ENCODE measurements at regions not wholly inside any gene's neighbourhood (a gene's known extent, or its start where the extent isn't known, plus 50 kb on each side); places are given as distances from the start of the nearest gene placed in this dataset.

DNA sequence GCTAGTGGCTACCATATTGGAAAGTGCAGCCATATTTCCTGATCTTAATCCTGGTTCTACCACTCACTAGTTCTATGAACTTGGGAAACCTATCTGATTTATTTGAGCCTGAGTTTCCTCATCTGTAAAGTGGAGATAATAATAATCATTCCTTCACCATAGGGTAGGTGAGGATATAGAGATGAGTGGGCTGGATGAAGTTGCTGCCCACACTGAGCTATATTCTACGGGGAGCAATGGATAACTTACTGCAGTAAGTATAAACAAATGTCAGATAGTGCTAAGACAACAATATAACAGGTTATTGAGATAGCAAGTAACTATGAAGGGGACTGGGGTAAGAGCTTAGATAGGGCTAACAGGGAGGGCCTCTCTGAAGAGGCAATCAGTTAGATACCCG lies 251.5 kb upstream of the ADAMTS9 start:
- H3K36me3 ChIP-seq (ENCODE audit: control insufficient read depth, insufficient read depth, low read length): no peaks in the 10 kb centered on the region
- no peak for DNase-seq (ENCODE audit: low read depth in 4 of 6, low spot score in 6 of 6)
- H3K9me3 ChIP-seq (ENCODE audit: control insufficient read depth, insufficient read depth, low read length): no peaks in the 10 kb centered on the region
- H3K27ac ChIP-seq (ENCODE audit: low read depth, low read length): no peak overlapping the region
- no peaks in the 10 kb centered on the region for H3K4me1 ChIP-seq (ENCODE audit: control insufficient read depth, insufficient read depth, low read length)
- WGBS (ENCODE audit: insufficient coverage): no CpG with 5 or more reads among the region's 2 CpGs
- H3K4me3 ChIP-seq (ENCODE audit: low read depth, low read length): no peak overlapping the region
- H3K27me3 ChIP-seq (ENCODE audit: control insufficient read depth, insufficient read depth, low read length): no peaks in the 10 kb centered on the region

GRCh38 chr3:64936556-64936955 lies 248.8 kb upstream of the ADAMTS9 start:
- WGBS (ENCODE audit: insufficient coverage): no CpG with 5 or more reads among the region's 1 CpG
- H3K27ac ChIP-seq (ENCODE audit: low read depth, low read length): no peak overlapping the region
- no peaks in the 10 kb centered on the region for H3K9me3 ChIP-seq (ENCODE audit: control insufficient read depth, insufficient read depth, low read length)
- no peaks in the 10 kb centered on the region for H3K4me1 ChIP-seq (ENCODE audit: control insufficient read depth, insufficient read depth, low read length)
- no peak for DNase-seq (ENCODE audit: low read depth in 4 of 6, low spot score in 6 of 6)
- no peaks in the 10 kb centered on the region for H3K27me3 ChIP-seq (ENCODE audit: control insufficient read depth, insufficient read depth, low read length)
- H3K36me3 ChIP-seq (ENCODE audit: control insufficient read depth, insufficient read depth, low read length): no peaks in the 10 kb centered on the region
- H3K4me3 ChIP-seq (ENCODE audit: low read depth, low read length): no peak overlapping the region

DNA sequence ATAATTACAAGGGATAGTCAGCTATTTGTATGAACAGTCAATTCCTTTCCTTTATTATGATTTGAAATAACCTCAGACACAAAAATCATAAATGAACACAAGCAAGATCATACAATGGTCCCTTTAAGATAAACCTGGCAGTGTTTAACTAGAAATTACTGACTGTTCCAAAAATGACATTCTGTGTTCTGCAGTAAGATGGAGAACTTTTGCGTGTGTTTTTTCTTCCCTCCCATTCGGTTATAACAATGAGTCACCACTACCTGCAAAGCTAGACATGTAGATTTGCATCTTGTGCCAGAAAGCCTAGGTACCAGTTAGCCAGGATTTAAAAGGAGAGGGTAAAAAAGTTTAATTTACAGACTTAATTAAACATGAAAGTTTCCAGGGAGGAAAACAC lies 248.2 kb upstream of the ADAMTS9 start:
- WGBS (ENCODE audit: insufficient coverage): no CpG with 5 or more reads among the region's 2 CpGs
- DNase-seq (ENCODE audit: low read depth in 4 of 6, low spot score in 6 of 6): no peak
- Histone ChIP-seq H3K4me1 (ENCODE audit: control insufficient read depth, insufficient read depth, low read length) (no peaks in the 10 kb centered on the region), H3K9me3 (ENCODE audit: control insufficient read depth, insufficient read depth, low read length) (no peaks in the 10 kb centered on the region), H3K36me3 (ENCODE audit: control insufficient read depth, insufficient read depth, low read length) (no peaks in the 10 kb centered on the region), H3K27ac (ENCODE audit: low read depth, low read length) (no peak overlapping the region), H3K4me3 (ENCODE audit: low read depth, low read length) (no peak overlapping the region), H3K27me3 (ENCODE audit: control insufficient read depth, insufficient read depth, low read length) (no peaks in the 10 kb centered on the region)

GRCh38 chr3:64932666-64933342 lies 245.0 kb upstream of the ADAMTS9 start:
- no peak for DNase-seq (ENCODE audit: low read depth in 4 of 6, low spot score in 6 of 6)
- Histone ChIP-seq H3K27ac (ENCODE audit: low read depth, low read length) (no peak overlapping the region), H3K27me3 (ENCODE audit: control insufficient read depth, insufficient read depth, low read length) (no peaks in the 10 kb centered on the region), H3K4me3 (ENCODE audit: low read depth, low read length) (no peak overlapping the region), H3K4me1 (ENCODE audit: control insufficient read depth, insufficient read depth, low read length) (no peaks in the 10 kb centered on the region), H3K36me3 (ENCODE audit: control insufficient read depth, insufficient read depth, low read length) (no peaks in the 10 kb centered on the region), H3K9me3 (ENCODE audit: control insufficient read depth, insufficient read depth, low read length) (no peaks in the 10 kb centered on the region)
- WGBS (ENCODE audit: insufficient coverage): 90% methylated on average over 1 of the region's 8 CpGs

GRCh38 chr3:64932016-64932518 lies 244.3 kb upstream of the ADAMTS9 start:
- no CpG with 5 or more reads among the region's 2 CpGs for WGBS (ENCODE audit: insufficient coverage)
- Histone ChIP-seq H3K27ac (ENCODE audit: low read depth, low read length) (no peak overlapping the region), H3K36me3 (ENCODE audit: control insufficient read depth, insufficient read depth, low read length) (no peaks in the 10 kb centered on the region), H3K4me1 (ENCODE audit: control insufficient read depth, insufficient read depth, low read length) (no peaks in the 10 kb centered on the region), H3K4me3 (ENCODE audit: low read depth, low read length) (no peak overlapping the region), H3K27me3 (ENCODE audit: control insufficient read depth, insufficient read depth, low read length) (no peaks in the 10 kb centered on the region), H3K9me3 (ENCODE audit: control insufficient read depth, insufficient read depth, low read length) (no peaks in the 10 kb centered on the region)
- no peak for DNase-seq (ENCODE audit: low read depth in 4 of 6, low spot score in 6 of 6)

DNA sequence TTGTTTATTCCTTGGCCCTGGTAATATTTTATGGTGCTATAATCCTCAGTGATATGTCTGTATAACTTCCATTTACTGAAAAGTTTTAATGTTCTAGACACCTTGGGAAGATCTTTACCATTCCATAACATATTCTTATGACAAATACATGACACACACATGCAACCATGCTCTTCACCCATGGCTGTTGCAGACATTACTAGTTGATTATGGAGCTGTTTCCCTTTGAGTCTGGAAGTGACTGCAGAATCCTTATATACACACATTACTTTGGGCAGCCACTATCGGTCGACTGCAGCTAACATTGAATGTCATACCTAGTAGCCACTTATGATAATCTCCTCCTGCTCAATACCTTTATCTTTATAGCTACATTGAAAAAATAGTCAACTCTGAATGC lies 243.1 kb upstream of the ADAMTS9 start:
- Histone ChIP-seq H3K4me1 (ENCODE audit: control insufficient read depth, insufficient read depth, low read length) (no peaks in the 10 kb centered on the region), H3K9me3 (ENCODE audit: control insufficient read depth, insufficient read depth, low read length) (no peaks in the 10 kb centered on the region), H3K27ac (ENCODE audit: low read depth, low read length) (no peak overlapping the region), H3K27me3 (ENCODE audit: control insufficient read depth, insufficient read depth, low read length) (no peaks in the 10 kb centered on the region), H3K36me3 (ENCODE audit: control insufficient read depth, insufficient read depth, low read length) (no peaks in the 10 kb centered on the region), H3K4me3 (ENCODE audit: low read depth, low read length) (no peak overlapping the region)
- WGBS (ENCODE audit: insufficient coverage): no CpG with 5 or more reads among the region's 2 CpGs
- DNase-seq (ENCODE audit: low read depth in 4 of 6, low spot score in 6 of 6): no peak

GRCh38 chr3:64928683-64929082 lies 240.9 kb upstream of the ADAMTS9 start:
- H3K9me3 ChIP-seq (ENCODE audit: control insufficient read depth, insufficient read depth, low read length): no peaks in the 10 kb centered on the region
- peak overlapping the region; percentile 30 for H3K27ac ChIP-seq (ENCODE audit: low read depth, low read length)
- H3K4me1 ChIP-seq (ENCODE audit: control insufficient read depth, insufficient read depth, low read length): no peaks in the 10 kb centered on the region
- H3K27me3 ChIP-seq (ENCODE audit: control insufficient read depth, insufficient read depth, low read length): no peaks in the 10 kb centered on the region
- no peaks in the 10 kb centered on the region for H3K36me3 ChIP-seq (ENCODE audit: control insufficient read depth, insufficient read depth, low read length)
- WGBS (ENCODE audit: insufficient coverage): no CpG with 5 or more reads among the region's 3 CpGs
- DNase-seq (ENCODE audit: low read depth in 4 of 6, low spot score in 6 of 6): no peak
- H3K4me3 ChIP-seq (ENCODE audit: low read depth, low read length): no peak overlapping the region

- no peaks in the 10 kb centered on the region for H3K36me3 ChIP-seq (ENCODE audit: control insufficient read depth, insufficient read depth, low read length)
- peak in 1 of 6 donors; percentile 79 for DNase-seq (ENCODE audit: low read depth in 4 of 6, low spot score in 6 of 6)
- no peaks in the 10 kb centered on the region for H3K4me1 ChIP-seq (ENCODE audit: control insufficient read depth, insufficient read depth, low read length)
- no peaks in the 10 kb centered on the region for H3K9me3 ChIP-seq (ENCODE audit: control insufficient read depth, insufficient read depth, low read length)
- no peak overlapping the region for H3K27ac ChIP-seq (ENCODE audit: low read depth, low read length)
- 49% methylated on average over 2 of the region's 3 CpGs for WGBS (ENCODE audit: insufficient coverage)
- H3K4me3 ChIP-seq (ENCODE audit: low read depth, low read length): no peak overlapping the region
- H3K27me3 ChIP-seq (ENCODE audit: control insufficient read depth, insufficient read depth, low read length): no peaks in the 10 kb centered on the region
These were observed 239.9 kb upstream of the ADAMTS9 start for GRCh38 chr3:64927689-64928088.

DNA sequence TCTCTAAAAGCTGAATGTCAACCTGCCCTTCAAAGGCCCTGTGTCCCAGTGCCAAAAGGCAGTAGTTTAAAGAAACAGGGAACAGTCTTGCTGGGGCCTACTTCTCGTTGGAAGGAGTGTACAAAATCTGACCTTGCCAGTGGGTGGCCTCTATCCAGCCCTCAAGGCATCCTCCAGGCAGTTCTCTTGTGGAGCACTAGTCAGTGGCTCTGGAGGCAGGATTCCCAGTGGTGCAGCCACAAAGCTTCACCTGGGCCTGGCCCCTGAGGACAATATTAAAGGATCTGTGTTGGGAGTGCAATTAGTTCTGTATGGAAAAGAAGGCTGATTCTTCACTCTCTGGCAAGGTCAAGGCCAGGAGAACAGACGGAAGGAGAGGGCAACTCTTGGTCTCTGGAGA lies 237.8 kb upstream of the ADAMTS9 start:
- Histone ChIP-seq H3K27ac (ENCODE audit: low read depth, low read length) (no peak overlapping the region), H3K27me3 (ENCODE audit: control insufficient read depth, insufficient read depth, low read length) (no peaks in the 10 kb centered on the region), H3K36me3 (ENCODE audit: control insufficient read depth, insufficient read depth, low read length) (no peaks in the 10 kb centered on the region), H3K4me3 (ENCODE audit: low read depth, low read length) (no peak overlapping the region), H3K9me3 (ENCODE audit: control insufficient read depth, insufficient read depth, low read length) (no peaks in the 10 kb centered on the region), H3K4me1 (ENCODE audit: control insufficient read depth, insufficient read depth, low read length) (no peaks in the 10 kb centered on the region)
- WGBS (ENCODE audit: insufficient coverage): 85% methylated on average over 2 of the region's 2 CpGs
- no peak for DNase-seq (ENCODE audit: low read depth in 4 of 6, low spot score in 6 of 6)

DNA sequence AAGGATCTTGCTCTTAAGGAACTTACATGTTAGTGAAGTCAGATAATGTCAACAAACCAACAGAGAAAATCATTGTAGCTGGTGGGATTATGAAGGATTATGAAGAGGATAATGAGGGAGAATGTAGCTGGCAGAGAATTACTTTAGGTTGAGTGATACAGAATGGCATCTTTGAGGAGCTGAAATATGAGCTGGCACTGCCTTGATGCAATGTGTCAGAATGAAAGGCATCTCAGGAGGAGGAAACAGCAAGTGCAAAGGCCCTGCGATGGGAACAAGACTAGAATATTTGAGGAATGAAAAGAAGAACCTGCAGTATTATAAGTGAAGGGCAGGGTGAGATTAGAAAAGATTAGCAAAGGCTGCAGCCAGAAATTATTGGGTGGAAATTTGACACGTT lies 237.2 kb upstream of the ADAMTS9 start:
- Histone ChIP-seq H3K4me3 (ENCODE audit: low read depth, low read length) (no peak overlapping the region), H3K4me1 (ENCODE audit: control insufficient read depth, insufficient read depth, low read length) (no peaks in the 10 kb centered on the region), H3K9me3 (ENCODE audit: control insufficient read depth, insufficient read depth, low read length) (no peaks in the 10 kb centered on the region), H3K27me3 (ENCODE audit: control insufficient read depth, insufficient read depth, low read length) (no peaks in the 10 kb centered on the region), H3K27ac (ENCODE audit: low read depth, low read length) (no peak overlapping the region), H3K36me3 (ENCODE audit: control insufficient read depth, insufficient read depth, low read length) (no peaks in the 10 kb centered on the region)
- DNase-seq (ENCODE audit: low read depth in 4 of 6, low spot score in 6 of 6): no peak
- 97% methylated on average over 2 of the region's 2 CpGs for WGBS (ENCODE audit: insufficient coverage)
